Neural crest cell (in vitro differentiated cells): ENCODE measurements at regions not wholly inside any gene's neighbourhood (a gene's known extent, or its start where the extent isn't known, plus 50 kb on each side); places are given as distances from the start of the nearest gene placed in this dataset.

Source experiments
- DNase-seq: peaks from one replicate; pipeline ENCODE4 v3.0.0; 2021; ENCODE audit warnings: low read depth, mixed read lengths, low spot score
- H3K27ac Mint-ChIP-seq: one replicate; pipeline ENCODE4 v1.8.0; 2021; ENCODE audit warnings: mild to moderate bottlenecking, mixed read lengths; ENCODE audit not compliant: unreplicated experiment
- H3K27me3 Mint-ChIP-seq: 2 replicates; pipeline ENCODE4 v1.8.0; 2021; ENCODE audit warnings: low read depth, mild to moderate bottlenecking, mixed read lengths
- H3K36me3 Mint-ChIP-seq: 2 replicates; pipeline ENCODE4 v1.8.0; 2021; ENCODE audit warnings: low read depth, mild to moderate bottlenecking, mixed read lengths
- H3K4me1 Mint-ChIP-seq: 2 replicates; pipeline ENCODE4 v1.8.0; 2021; ENCODE audit warnings: mixed read lengths
- H3K4me3 Mint-ChIP-seq: one replicate; pipeline ENCODE4 v1.8.0; 2021; ENCODE audit warnings: mild to moderate bottlenecking, mixed read lengths
- H3K9me3 Mint-ChIP-seq: 2 replicates; pipeline ENCODE4 v1.8.0; 2021; ENCODE audit warnings: mixed read lengths
- TF ChIP-seq, protein P1 (sequence below): fragments of 200-600 bp; sonication (generic); conservative IDR thresholded peaks from 2 replicates; pipeline ENCODE4 v1.5.0; 2021; ENCODE audit warnings: antibody characterized with exemption, mild to moderate bottlenecking

- Mint-ChIP-seq H3K4me1 (peaks cover 5% of the 10 kb centered on the region), H3K27me3 (peaks cover 13% of the 10 kb centered on the region), H3K4me3 (no peak overlapping the region), H3K9me3 (peaks cover 2% of the 10 kb centered on the region), H3K36me3 (peaks cover 2% of the 10 kb centered on the region), H3K27ac (no peak overlapping the region)
- DNase-seq, result no peak
- TF ChIP-seq, protein P1, sequence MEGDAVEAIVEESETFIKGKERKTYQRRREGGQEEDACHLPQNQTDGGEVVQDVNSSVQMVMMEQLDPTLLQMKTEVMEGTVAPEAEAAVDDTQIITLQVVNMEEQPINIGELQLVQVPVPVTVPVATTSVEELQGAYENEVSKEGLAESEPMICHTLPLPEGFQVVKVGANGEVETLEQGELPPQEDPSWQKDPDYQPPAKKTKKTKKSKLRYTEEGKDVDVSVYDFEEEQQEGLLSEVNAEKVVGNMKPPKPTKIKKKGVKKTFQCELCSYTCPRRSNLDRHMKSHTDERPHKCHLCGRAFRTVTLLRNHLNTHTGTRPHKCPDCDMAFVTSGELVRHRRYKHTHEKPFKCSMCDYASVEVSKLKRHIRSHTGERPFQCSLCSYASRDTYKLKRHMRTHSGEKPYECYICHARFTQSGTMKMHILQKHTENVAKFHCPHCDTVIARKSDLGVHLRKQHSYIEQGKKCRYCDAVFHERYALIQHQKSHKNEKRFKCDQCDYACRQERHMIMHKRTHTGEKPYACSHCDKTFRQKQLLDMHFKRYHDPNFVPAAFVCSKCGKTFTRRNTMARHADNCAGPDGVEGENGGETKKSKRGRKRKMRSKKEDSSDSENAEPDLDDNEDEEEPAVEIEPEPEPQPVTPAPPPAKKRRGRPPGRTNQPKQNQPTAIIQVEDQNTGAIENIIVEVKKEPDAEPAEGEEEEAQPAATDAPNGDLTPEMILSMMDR, result no peak
Measured at GRCh38 chr7:130868139-130868538, 134.1 kb upstream of the KLF14 start.

DNA sequence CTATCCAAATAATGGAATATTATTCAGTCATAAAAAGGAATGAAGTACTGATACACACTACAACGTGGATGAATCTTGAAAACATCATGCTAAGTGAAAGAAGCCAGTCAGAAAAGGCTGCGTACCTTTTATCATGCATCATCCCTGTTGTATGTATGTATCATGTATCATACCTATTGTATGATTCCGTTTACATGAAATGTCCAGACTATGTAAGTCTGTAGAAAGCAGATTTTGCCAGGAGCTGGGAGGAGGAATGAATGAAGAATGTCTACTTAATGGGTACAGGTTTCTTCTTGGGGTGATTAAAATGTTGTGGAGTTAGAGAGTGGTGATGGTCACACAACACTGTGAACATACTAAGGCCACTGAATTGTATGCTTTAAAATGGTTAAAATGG lies 135.9 kb upstream of the KLF14 start:
- Mint-ChIP-seq H3K36me3 (peaks cover 2% of the 10 kb centered on the region), H3K27ac (no peak overlapping the region), H3K9me3 (peaks cover 2% of the 10 kb centered on the region), H3K27me3 (peaks cover 8% of the 10 kb centered on the region), H3K4me3 (no peak overlapping the region), H3K4me1 (peaks cover 5% of the 10 kb centered on the region)
- no peak for DNase-seq
- TF ChIP-seq, protein P1, result no peak

DNA sequence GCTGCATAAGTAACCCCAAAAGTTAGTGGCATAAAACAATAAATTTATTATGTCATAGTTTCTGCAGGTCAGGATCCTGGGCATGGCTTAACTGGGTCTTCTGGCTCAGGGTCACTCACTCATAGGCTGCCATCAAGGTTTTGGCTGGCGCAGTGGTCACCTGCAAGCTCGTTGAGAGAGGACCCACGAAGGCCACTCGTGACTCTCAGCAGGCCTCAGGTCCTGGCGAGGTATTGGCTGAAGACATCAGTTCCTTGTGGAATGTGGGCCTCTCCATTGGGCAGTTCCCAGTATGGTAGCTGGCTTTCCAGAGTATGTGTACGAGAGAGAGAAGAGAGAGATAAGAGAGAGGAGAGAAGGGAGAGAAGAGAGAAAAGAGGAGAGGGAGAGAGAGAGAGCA lies 138.3 kb upstream of the KLF14 start:
- Mint-ChIP-seq H3K27ac (no peak overlapping the region), H3K4me3 (no peak overlapping the region), H3K4me1 (peaks cover 7% of the 10 kb centered on the region)

DNA sequence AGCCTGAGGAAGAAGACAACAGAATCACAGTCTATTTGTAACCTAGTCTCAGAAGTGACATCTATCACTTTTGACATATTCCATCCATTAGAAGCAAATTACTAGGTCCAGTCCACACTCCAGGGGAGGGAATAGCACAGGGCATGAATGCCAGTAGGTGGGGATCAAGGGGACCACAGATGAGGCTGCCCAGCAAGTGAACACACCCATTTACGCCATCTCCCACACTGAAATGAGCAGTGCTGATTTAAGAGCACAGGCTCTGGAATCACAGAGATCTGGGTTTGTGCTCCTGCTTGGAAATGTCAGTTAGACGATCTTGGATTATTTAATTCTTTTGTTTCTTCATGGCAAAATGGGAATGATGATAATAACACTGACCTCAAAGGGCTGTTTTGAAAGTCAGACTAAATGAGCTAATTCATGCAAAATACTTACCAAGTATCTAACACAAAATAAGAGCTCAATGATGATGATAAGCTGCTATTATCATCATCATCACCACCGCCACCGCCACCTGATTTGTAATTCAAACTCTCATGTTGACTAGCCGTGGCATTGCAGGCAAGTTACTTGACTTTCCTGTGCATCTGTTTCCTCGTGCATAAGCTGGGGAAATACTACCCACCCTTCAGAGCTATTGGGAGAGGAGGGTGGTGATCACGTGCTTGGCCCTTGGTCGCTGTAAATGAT lies 138.9 kb upstream of the KLF14 start:
- Mint-ChIP-seq H3K27ac (no peak overlapping the region), H3K4me1 (peaks cover 10% of the 10 kb centered on the region), H3K9me3 (no peaks in the 10 kb centered on the region), H3K36me3 (no peaks in the 10 kb centered on the region), H3K4me3 (no peak overlapping the region), H3K27me3 (no peaks in the 10 kb centered on the region)
- TF ChIP-seq, protein P1, result no peak
- no peak for DNase-seq

More for the DNA sequence above, 138.3 kb upstream of the KLF14 start:
- TF ChIP-seq, protein P1, result no peak
- no peak for DNase-seq
- Mint-ChIP-seq H3K36me3 (no peaks in the 10 kb centered on the region), H3K9me3 (no peaks in the 10 kb centered on the region), H3K27me3 (no peaks in the 10 kb centered on the region)

- H3K27ac Mint-ChIP-seq, result no peak overlapping the region
- TF ChIP-seq, protein P1, result no peak
- H3K4me1 Mint-ChIP-seq, result peaks cover 10% of the 10 kb centered on the region
- no peaks in the 10 kb centered on the region for H3K9me3 Mint-ChIP-seq
- no peak overlapping the region for H3K4me3 Mint-ChIP-seq
- no peak for DNase-seq
- no peaks in the 10 kb centered on the region for H3K27me3 Mint-ChIP-seq
- no peaks in the 10 kb centered on the region for H3K36me3 Mint-ChIP-seq
Measured at GRCh38 chr7:130874071-130874915, 140.3 kb upstream of the KLF14 start.
